Loucy (cell line): ENCODE measurements at regions not wholly inside any gene's neighbourhood (a gene's known extent, or its start where the extent isn't known, plus 50 kb on each side); places are given as distances from the start of the nearest gene placed in this dataset.

Experiments
- H2AFZ ChIP-seq: fragments of 200-600 bp; sonication (generic); 2 replicates; pipeline ENCODE4 v1.6.0; 2016; ENCODE audit warnings: antibody characterized with exemption, mild to moderate bottlenecking, low read length, moderate library complexity
- H3F3A ChIP-seq: fragments of 200-600 bp; 2 replicates; pipeline ENCODE4 v1.6.0; 2016; ENCODE audit warnings: antibody characterized with exemption, low read depth, mild to moderate bottlenecking
- H3K27me3 ChIP-seq: fragments of 200-600 bp; sonication (generic); 2 replicates; pipeline ENCODE4 v1.6.1; 2014; ENCODE audit warnings: low read length, mild to moderate bottlenecking; ENCODE audit not compliant: insufficient read depth, poor library complexity, severe bottlenecking
- H3K36me3 ChIP-seq: fragments of 200-600 bp; sonication (generic); 2 replicates; pipeline ENCODE4 v1.6.1; 2016; ENCODE audit warnings: low read length; ENCODE audit not compliant: insufficient read depth
- H3K4me1 ChIP-seq: fragments of 200-600 bp; sonication (generic); 2 replicates; pipeline ENCODE4 v1.5.1; 2014; ENCODE audit warnings: low read length, mild to moderate bottlenecking; ENCODE audit not compliant: insufficient read depth, poor library complexity, severe bottlenecking
- H3K4me2 ChIP-seq: fragments of 200-600 bp; sonication (generic); 2 replicates; pipeline ENCODE4 v1.6.0; 2014; ENCODE audit warnings: antibody characterized with exemption, low read length, low read depth, mild to moderate bottlenecking; ENCODE audit not compliant: poor library complexity, severe bottlenecking
- H3K4me3 ChIP-seq: fragments of 200-600 bp; sonication (generic); 2 replicates; pipeline ENCODE4 v1.5.1; 2014; ENCODE audit warnings: low read length, mild to moderate bottlenecking, mixed read lengths; ENCODE audit not compliant: poor library complexity, severe bottlenecking
- H3K79me2 ChIP-seq: fragments of 200-600 bp; sonication (generic); 2 replicates; pipeline ENCODE4 v1.6.1; 2014; ENCODE audit warnings: low read length; ENCODE audit not compliant: insufficient read depth
- H3K9ac ChIP-seq: fragments of 200-600 bp; sonication (generic); 2 replicates; pipeline ENCODE4 v1.6.0; 2014; ENCODE audit warnings: mild to moderate bottlenecking, low read depth, low read length, moderate library complexity; ENCODE audit not compliant: poor library complexity, severe bottlenecking
- H3K9me2 ChIP-seq: fragments of 200-600 bp; sonication (generic); replicated peaks from 2 replicates; pipeline ENCODE4 v1.6.1; 2016; ENCODE audit warnings: low read depth, low read length, mixed read lengths
- H3K9me3 ChIP-seq: fragments of 200-600 bp; sonication (generic); 2 replicates; pipeline ENCODE4 v1.6.1; 2014; ENCODE audit warnings: mild to moderate bottlenecking, antibody characterized with exemption, low read length, low read depth; ENCODE audit not compliant: insufficient read depth
- H4K20me1 ChIP-seq: fragments of 200-600 bp; sonication (generic); 2 replicates; pipeline ENCODE4 v1.6.0; 2014; ENCODE audit warnings: antibody characterized with exemption, low read length, mild to moderate bottlenecking; ENCODE audit not compliant: insufficient read depth, poor library complexity, severe bottlenecking
- EZH2phosphoT487 ChIP-seq: fragments of 200-600 bp; IDR thresholded peaks from 2 replicates; pipeline ENCODE4 v1.6.1; 2018; ENCODE audit warnings: antibody characterized with exemption, mild to moderate bottlenecking, moderate library complexity, borderline replicate concordance
- TF ChIP-seq, protein P1 (sequence below): fragments of 200-600 bp; sonication (generic); conservative IDR thresholded peaks from 2 replicates; pipeline ENCODE4 v1.5.1; 2014; ENCODE audit warnings: mild to moderate bottlenecking, antibody characterized with exemption, low read length

DNA sequence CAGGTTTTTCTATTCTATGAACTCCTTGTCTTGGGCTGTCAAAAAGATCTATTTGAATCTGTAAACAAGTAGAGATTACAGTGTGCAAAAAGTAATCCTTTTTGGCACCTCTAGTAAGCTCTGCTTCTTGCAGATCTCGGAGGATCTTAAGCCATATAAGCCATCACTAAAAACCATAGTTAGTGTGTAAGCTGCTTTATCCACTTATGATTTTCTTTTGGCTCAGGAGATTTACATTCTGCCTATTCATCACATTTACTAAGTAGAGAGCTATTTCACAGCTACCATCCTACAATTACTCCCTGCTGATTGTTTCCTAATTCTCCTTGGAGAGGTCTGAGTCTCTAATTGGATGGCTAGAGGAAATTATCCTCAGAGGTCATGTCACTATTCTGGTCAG lies 385.7 kb downstream of the AASDHPPT start:
- no peaks in the 10 kb centered on the region for H3K36me3 ChIP-seq
- TF ChIP-seq, protein P1, sequence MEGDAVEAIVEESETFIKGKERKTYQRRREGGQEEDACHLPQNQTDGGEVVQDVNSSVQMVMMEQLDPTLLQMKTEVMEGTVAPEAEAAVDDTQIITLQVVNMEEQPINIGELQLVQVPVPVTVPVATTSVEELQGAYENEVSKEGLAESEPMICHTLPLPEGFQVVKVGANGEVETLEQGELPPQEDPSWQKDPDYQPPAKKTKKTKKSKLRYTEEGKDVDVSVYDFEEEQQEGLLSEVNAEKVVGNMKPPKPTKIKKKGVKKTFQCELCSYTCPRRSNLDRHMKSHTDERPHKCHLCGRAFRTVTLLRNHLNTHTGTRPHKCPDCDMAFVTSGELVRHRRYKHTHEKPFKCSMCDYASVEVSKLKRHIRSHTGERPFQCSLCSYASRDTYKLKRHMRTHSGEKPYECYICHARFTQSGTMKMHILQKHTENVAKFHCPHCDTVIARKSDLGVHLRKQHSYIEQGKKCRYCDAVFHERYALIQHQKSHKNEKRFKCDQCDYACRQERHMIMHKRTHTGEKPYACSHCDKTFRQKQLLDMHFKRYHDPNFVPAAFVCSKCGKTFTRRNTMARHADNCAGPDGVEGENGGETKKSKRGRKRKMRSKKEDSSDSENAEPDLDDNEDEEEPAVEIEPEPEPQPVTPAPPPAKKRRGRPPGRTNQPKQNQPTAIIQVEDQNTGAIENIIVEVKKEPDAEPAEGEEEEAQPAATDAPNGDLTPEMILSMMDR: no peak
- no peak for TF ChIP-seq EZH2phosphoT487
- H3K27me3 ChIP-seq: no peaks in the 10 kb centered on the region
- no peaks in the 10 kb centered on the region for H3F3A ChIP-seq
- no peaks in the 10 kb centered on the region for H3K4me1 ChIP-seq
- no peak overlapping the region for H3K9ac ChIP-seq
- H2AFZ ChIP-seq: no peak overlapping the region
- H3K9me3 ChIP-seq: no peaks in the 10 kb centered on the region
- no peaks in the 10 kb centered on the region for H4K20me1 ChIP-seq
- H3K79me2 ChIP-seq: no peaks in the 10 kb centered on the region
- H3K4me3 ChIP-seq: no peak overlapping the region
- no peaks in the 10 kb centered on the region for H3K9me2 ChIP-seq
- H3K4me2 ChIP-seq: no peak overlapping the region

DNA sequence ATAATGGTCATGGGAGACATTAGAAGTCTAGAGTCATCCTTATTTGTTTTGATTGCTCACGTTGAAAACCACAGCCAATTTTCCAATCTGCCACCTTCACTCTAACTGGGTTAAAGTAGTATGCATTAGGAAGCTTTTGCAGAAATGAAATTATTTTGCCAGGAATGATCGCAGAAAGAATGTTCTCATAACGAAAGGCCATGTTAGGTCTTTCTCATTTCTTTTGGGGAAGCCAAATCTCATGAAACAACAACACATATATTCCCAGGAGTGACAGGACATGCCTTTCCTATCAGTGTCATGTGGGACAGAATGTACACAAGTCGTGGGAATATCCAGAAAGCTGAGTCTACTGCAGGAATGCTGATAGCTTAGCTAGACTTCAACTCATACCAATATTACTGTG lies 386.3 kb downstream of the AASDHPPT start:
- H2AFZ ChIP-seq: no peak overlapping the region

DNA sequence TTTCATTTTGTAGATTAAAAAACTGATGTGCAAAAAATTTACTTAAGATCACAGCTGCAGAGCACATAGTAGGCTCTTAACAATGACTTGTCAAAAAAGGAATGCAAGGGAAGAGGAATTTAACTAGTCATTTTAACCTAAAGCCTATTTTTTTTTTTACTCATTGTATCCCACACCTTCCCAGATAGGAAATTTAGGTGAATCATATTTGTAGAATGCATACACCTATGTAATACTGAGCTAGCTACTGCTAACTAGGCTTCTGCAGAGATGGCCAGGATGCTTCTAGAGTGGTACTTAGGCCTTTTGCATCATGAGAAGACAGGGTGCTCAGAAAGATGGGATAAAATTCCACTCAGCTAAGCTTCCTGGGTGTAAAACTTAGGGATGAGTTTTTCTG lies 387.3 kb downstream of the AASDHPPT start:
- Histone ChIP-seq H3F3A (no peaks in the 10 kb centered on the region), H3K4me3 (no peak overlapping the region), H3K9me2 (no peaks in the 10 kb centered on the region), H2AFZ (no peak overlapping the region), H3K27me3 (no peaks in the 10 kb centered on the region), H3K9me3 (no peaks in the 10 kb centered on the region), H3K9ac (no peak overlapping the region), H4K20me1 (no peaks in the 10 kb centered on the region), H3K36me3 (no peaks in the 10 kb centered on the region), H3K4me2 (no peak overlapping the region), H3K4me1 (no peaks in the 10 kb centered on the region), H3K79me2 (no peaks in the 10 kb centered on the region)
- TF ChIP-seq, protein P1: no peak
- TF ChIP-seq EZH2phosphoT487: no peak

More for the DNA sequence above, 386.3 kb downstream of the AASDHPPT start:
- no peak overlapping the region for H3K4me2 ChIP-seq
- no peaks in the 10 kb centered on the region for H3K4me1 ChIP-seq
- H3K79me2 ChIP-seq: no peaks in the 10 kb centered on the region
- no peaks in the 10 kb centered on the region for H3K9me3 ChIP-seq
- H4K20me1 ChIP-seq: no peaks in the 10 kb centered on the region
- H3K27me3 ChIP-seq: no peaks in the 10 kb centered on the region
- H3F3A ChIP-seq: no peaks in the 10 kb centered on the region
- no peaks in the 10 kb centered on the region for H3K36me3 ChIP-seq
- no peak overlapping the region for H3K4me3 ChIP-seq
- H3K9me2 ChIP-seq: no peaks in the 10 kb centered on the region
- TF ChIP-seq, protein P1: no peak
- TF ChIP-seq EZH2phosphoT487: no peak
- no peak overlapping the region for H3K9ac ChIP-seq
